WTC11 (cell line): ENCODE measurements at regions not wholly inside any gene's neighbourhood (a gene's known extent, or its start where the extent isn't known, plus 50 kb on each side); places are given as distances from the start of the nearest gene placed in this dataset.

ENCODE experiments used
- ATAC-seq: fragments of 200-7000 bp; cut with Tn5 transposase; 2 replicates; pipeline ENCODE4 v1.10.0; 2021; ENCODE audit warnings: mild to moderate bottlenecking, moderate library complexity
- CTCF ChIA-PET: fragments of 300-600 bp; sonication (Branson Sonifier 250); formaldehyde crosslinking; loops from one replicate; lab custom pipeline; 2021; ENCODE audit warnings: antibody characterized with exemption; lab: Charles Lee
- POLR2A ChIA-PET: fragments of 350-600 bp; sonication (Branson Sonifier 250); formaldehyde crosslinking; loops from one replicate; lab custom pipeline; 2021; ENCODE audit warnings: antibody characterized with exemption; lab: Charles Lee
- DNase-seq: peaks from one replicate; pipeline ENCODE4 v3.0.0; 2021; ENCODE audit warnings: low spot score
- H3K27ac Mint-ChIP-seq: 2 replicates; pipeline ENCODE4 v1.8.0; 2021; ENCODE audit warnings: mixed read lengths
- H3K27me3 Mint-ChIP-seq: 2 replicates; pipeline ENCODE4 v1.8.0; 2021; ENCODE audit warnings: low read depth, mild to moderate bottlenecking, moderate library complexity, mixed read lengths
- H3K36me3 Mint-ChIP-seq: 2 replicates; pipeline ENCODE4 v1.8.0; 2021; ENCODE audit warnings: mixed read lengths
- H3K4me1 Mint-ChIP-seq: 2 replicates; pipeline ENCODE4 v1.8.0; 2022; ENCODE audit warnings: mixed read lengths
- H3K4me3 Mint-ChIP-seq: 2 replicates; pipeline ENCODE4 v1.8.0; 2021; ENCODE audit warnings: mild to moderate bottlenecking, moderate library complexity, mixed read lengths
- H3K9me3 Mint-ChIP-seq: 2 replicates; pipeline ENCODE4 v1.8.0; 2021; ENCODE audit warnings: mixed read lengths
- CREB1 ChIP-seq: sonication (generic); formaldehyde crosslinking; IDR thresholded peaks from 2 replicates; pipeline ENCODE4 v1.8.0; 2023; ENCODE audit warnings: mild to moderate bottlenecking, missing genetic modification reagents
- GRHL2 ChIP-seq: fragments of 250-450 bp; sonication (Bioruptor Pico); IDR thresholded peaks from 2 replicates; pipeline ENCODE4 v1.8.0; 2022; ENCODE audit warnings: mild to moderate bottlenecking, moderate library complexity; ENCODE audit not compliant: insufficient replicate concordance, severe bottlenecking
- KAT7 ChIP-seq: sonication (generic); formaldehyde crosslinking; IDR thresholded peaks from 2 replicates; pipeline ENCODE4 v1.8.1; 2023; ENCODE audit warnings: missing genetic modification reagents, mild to moderate bottlenecking, borderline replicate concordance
- NFE2L1 ChIP-seq: sonication (generic); formaldehyde crosslinking; IDR thresholded peaks from 2 replicates; pipeline ENCODE4 v1.8.1; 2023; ENCODE audit warnings: missing genetic modification reagents
- RORB ChIP-seq: fragments of 250-450 bp; sonication (Bioruptor Pico); IDR thresholded peaks from 2 replicates; pipeline ENCODE4 v1.9.0; 2021; ENCODE audit warnings: mild to moderate bottlenecking
- SMAD3 ChIP-seq: sonication (generic); formaldehyde crosslinking; IDR thresholded peaks from 2 replicates; pipeline ENCODE4 v1.8.0; 2022; ENCODE audit warnings: missing genetic modification reagents, mild to moderate bottlenecking, borderline replicate concordance
- SMAD4 ChIP-seq: sonication (generic); formaldehyde crosslinking; IDR thresholded peaks from 2 replicates; pipeline ENCODE4 v1.8.0; 2022; ENCODE audit warnings: mild to moderate bottlenecking, missing genetic modification reagents
- SP1 ChIP-seq: sonication (generic); formaldehyde crosslinking; conservative IDR thresholded peaks from 2 replicates; pipeline ENCODE4 v1.8.1; 2022; ENCODE audit warnings: missing genetic modification reagents
- ZNF671 ChIP-seq: fragments of 250-450 bp; sonication (Bioruptor Pico); IDR thresholded peaks from 2 replicates; pipeline ENCODE4 v1.8.0; 2021; ENCODE audit warnings: mild to moderate bottlenecking
- TF ChIP-seq, protein P1 (sequence below): sonication (generic); formaldehyde crosslinking; IDR thresholded peaks from 2 replicates; pipeline ENCODE4 v1.8.1; 2023; ENCODE audit warnings: mild to moderate bottlenecking, missing genetic modification reagents
- TF ChIP-seq, protein P2 (sequence below): sonication (generic); formaldehyde crosslinking; conservative IDR thresholded peaks from 2 replicates; pipeline ENCODE4 v1.8.1; 2023; ENCODE audit warnings: mild to moderate bottlenecking, low read depth, missing genetic modification reagents, moderate library complexity
- TF ChIP-seq, protein P3 (sequence below): sonication (generic); formaldehyde crosslinking; IDR thresholded peaks from 2 replicates; pipeline ENCODE4 v1.8.1; 2023; ENCODE audit warnings: mild to moderate bottlenecking, moderate library complexity, missing genetic modification reagents
- TF ChIP-seq, protein P4 (sequence below): fragments of 250-450 bp; sonication (Bioruptor Pico); IDR thresholded peaks from 2 replicates; pipeline ENCODE4 v1.9.0; 2021; ENCODE audit warnings: mild to moderate bottlenecking, borderline replicate concordance

DNA sequence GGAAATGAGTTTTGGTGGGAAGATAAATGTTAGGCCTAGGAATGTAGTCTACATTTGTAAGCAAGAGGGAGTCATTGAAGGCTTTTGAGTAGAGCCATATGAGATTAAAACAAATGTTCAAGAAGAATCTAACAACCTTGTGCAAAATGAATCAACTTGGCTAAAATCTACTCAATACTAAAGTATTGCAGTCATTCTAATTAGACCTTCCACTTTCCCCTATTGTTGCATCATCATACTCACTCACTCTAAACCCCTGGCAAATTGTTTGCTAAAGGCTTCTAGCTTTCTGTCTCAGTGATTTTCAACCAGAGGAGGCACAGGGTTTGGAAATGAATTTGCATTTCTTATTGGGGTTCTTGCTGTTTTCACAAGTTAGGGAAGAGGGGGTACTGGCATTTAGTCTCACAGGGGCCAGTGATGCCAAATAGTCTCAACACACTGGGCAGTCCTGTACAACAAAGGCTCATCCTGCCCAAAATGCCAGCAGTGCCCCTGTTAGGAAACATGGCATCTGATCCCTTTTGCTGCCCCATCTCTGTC is 85.3 kb downstream of the SEC16B start (continued):
- TF ChIP-seq, protein P1, sequence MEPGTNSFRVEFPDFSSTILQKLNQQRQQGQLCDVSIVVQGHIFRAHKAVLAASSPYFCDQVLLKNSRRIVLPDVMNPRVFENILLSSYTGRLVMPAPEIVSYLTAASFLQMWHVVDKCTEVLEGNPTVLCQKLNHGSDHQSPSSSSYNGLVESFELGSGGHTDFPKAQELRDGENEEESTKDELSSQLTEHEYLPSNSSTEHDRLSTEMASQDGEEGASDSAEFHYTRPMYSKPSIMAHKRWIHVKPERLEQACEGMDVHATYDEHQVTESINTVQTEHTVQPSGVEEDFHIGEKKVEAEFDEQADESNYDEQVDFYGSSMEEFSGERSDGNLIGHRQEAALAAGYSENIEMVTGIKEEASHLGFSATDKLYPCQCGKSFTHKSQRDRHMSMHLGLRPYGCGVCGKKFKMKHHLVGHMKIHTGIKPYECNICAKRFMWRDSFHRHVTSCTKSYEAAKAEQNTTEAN = no peak

DNA sequence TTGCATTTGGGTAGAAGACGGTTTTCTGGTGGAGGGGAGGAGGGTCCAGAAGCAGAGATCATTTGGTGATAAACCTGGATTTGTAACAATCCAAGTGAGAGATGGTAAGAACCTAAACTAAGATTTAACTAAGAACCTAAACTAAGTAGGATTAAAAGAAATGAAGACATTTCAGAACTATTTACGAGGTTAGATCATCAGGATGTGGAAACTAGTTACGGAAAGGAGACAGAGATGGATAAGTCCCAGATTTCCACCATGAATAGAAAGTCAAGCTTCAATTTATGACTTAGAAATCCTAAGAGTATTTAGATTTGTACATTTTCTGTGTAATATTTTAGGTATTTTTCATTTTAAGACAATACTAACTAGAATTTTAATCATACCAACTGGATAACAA is 86.3 kb downstream of the SEC16B start:
- no peak overlapping the region for H3K27ac Mint-ChIP-seq
- no peak overlapping the region for H3K4me3 Mint-ChIP-seq
- no peaks in the 10 kb centered on the region for H3K36me3 Mint-ChIP-seq
- DNase-seq = no peak
- TF ChIP-seq KAT7 (CRISPR knock-in tag) (no peak), SMAD4 (CRISPR knock-in tag) (no peak)
- TF ChIP-seq, all 79 proteins: peak for 0
- Mint-ChIP-seq H3K4me1 (no peaks in the 10 kb centered on the region), H3K27me3 (no peaks in the 10 kb centered on the region; the same call in 1 of the 2 replicates), H3K9me3 (peaks cover 10% of the 10 kb centered on the region)
- CTCF ChIA-PET = interaction anchor here (1.1 kb wide), 1 partner anchor 62 kb away, joined by 3 read pairs; no protein-coding TSS in a partner anchor
- no peak for ATAC-seq
- POLR2A ChIA-PET = no interaction called here

DNA sequence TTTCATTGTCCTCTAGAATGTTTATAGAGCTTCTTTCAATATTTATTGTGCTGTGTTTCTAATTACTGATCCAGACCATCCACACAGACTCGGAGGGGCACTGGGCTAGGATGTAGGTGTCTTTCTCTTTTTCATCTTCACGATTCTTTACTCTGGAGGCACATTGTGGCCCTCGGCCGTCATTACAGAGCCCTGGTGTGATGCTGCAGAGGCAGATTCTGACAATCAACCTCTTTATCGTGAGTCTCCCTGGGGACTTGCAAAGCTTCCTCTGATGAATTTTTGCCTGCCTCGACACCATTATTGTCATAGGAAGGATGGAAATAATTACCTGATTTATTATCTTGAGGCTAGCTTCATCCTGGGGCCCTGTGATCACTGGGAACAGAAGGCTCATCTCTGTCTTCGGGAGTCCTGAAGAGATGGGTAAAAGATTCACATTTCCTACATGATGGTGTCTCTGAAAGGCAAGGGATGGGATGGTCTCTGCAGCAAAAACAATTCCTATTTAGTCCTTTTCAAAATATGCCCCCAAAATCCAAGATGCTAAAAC is 89.4 kb downstream of the SEC16B start:
- CTCF ChIA-PET = interaction anchor here (0.5 kb wide), 1 partner anchor 97 kb away, joined by 3 read pairs; no protein-coding TSS in a partner anchor
- H3K9me3 Mint-ChIP-seq = peaks cover 18% of the 10 kb centered on the region
- H3K27ac Mint-ChIP-seq = no peak overlapping the region
- H3K4me3 Mint-ChIP-seq = no peak overlapping the region
- no peaks in the 10 kb centered on the region; the same call in 1 of the 2 replicates for H3K27me3 Mint-ChIP-seq
- TF ChIP-seq, protein P2, sequence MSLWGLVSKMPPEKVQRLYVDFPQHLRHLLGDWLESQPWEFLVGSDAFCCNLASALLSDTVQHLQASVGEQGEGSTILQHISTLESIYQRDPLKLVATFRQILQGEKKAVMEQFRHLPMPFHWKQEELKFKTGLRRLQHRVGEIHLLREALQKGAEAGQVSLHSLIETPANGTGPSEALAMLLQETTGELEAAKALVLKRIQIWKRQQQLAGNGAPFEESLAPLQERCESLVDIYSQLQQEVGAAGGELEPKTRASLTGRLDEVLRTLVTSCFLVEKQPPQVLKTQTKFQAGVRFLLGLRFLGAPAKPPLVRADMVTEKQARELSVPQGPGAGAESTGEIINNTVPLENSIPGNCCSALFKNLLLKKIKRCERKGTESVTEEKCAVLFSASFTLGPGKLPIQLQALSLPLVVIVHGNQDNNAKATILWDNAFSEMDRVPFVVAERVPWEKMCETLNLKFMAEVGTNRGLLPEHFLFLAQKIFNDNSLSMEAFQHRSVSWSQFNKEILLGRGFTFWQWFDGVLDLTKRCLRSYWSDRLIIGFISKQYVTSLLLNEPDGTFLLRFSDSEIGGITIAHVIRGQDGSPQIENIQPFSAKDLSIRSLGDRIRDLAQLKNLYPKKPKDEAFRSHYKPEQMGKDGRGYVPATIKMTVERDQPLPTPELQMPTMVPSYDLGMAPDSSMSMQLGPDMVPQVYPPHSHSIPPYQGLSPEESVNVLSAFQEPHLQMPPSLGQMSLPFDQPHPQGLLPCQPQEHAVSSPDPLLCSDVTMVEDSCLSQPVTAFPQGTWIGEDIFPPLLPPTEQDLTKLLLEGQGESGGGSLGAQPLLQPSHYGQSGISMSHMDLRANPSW (CRISPR knock-in tag) = no peak
- TF ChIP-seq CREB1 (no peak), SP1 (no peak), RORB (CRISPR knock-in tag) (no peak), NFE2L1 (CRISPR knock-in tag) (no peak), SMAD3 (CRISPR knock-in tag) (no peak), GRHL2 (no peak), ZNF671 (CRISPR knock-in tag) (no peak)
- TF ChIP-seq, protein P3, sequence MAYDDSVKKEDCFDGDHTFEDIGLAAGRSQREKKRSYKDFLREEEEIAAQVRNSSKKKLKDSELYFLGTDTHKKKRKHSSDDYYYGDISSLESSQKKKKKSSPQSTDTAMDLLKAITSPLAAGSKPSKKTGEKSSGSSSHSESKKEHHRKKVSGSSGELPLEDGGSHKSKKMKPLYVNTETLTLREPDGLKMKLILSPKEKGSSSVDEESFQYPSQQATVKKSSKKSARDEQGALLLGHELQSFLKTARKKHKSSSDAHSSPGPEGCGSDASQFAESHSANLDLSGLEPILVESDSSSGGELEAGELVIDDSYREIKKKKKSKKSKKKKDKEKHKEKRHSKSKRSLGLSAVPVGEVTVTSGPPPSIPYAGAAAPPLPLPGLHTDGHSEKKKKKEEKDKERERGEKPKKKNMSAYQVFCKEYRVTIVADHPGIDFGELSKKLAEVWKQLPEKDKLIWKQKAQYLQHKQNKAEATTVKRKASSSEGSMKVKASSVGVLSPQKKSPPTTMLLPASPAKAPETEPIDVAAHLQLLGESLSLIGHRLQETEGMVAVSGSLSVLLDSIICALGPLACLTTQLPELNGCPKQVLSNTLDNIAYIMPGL (CRISPR knock-in tag) = no peak
- TF ChIP-seq, protein P4, sequence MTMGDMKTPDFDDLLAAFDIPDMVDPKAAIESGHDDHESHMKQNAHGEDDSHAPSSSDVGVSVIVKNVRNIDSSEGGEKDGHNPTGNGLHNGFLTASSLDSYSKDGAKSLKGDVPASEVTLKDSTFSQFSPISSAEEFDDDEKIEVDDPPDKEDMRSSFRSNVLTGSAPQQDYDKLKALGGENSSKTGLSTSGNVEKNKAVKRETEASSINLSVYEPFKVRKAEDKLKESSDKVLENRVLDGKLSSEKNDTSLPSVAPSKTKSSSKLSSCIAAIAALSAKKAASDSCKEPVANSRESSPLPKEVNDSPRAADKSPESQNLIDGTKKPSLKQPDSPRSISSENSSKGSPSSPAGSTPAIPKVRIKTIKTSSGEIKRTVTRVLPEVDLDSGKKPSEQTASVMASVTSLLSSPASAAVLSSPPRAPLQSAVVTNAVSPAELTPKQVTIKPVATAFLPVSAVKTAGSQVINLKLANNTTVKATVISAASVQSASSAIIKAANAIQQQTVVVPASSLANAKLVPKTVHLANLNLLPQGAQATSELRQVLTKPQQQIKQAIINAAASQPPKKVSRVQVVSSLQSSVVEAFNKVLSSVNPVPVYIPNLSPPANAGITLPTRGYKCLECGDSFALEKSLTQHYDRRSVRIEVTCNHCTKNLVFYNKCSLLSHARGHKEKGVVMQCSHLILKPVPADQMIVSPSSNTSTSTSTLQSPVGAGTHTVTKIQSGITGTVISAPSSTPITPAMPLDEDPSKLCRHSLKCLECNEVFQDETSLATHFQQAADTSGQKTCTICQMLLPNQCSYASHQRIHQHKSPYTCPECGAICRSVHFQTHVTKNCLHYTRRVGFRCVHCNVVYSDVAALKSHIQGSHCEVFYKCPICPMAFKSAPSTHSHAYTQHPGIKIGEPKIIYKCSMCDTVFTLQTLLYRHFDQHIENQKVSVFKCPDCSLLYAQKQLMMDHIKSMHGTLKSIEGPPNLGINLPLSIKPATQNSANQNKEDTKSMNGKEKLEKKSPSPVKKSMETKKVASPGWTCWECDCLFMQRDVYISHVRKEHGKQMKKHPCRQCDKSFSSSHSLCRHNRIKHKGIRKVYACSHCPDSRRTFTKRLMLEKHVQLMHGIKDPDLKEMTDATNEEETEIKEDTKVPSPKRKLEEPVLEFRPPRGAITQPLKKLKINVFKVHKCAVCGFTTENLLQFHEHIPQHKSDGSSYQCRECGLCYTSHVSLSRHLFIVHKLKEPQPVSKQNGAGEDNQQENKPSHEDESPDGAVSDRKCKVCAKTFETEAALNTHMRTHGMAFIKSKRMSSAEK (CRISPR knock-in tag) = no peak
- H3K36me3 Mint-ChIP-seq = peaks cover 7% of the 10 kb centered on the region
- no peak for ATAC-seq
- DNase-seq = no peak
- POLR2A ChIA-PET = no interaction called here
- peaks cover 2% of the 10 kb centered on the region for H3K4me1 Mint-ChIP-seq
